ENCODE measurements at regions not wholly inside any gene's neighbourhood (a gene's known extent, or its start where the extent isn't known, plus 50 kb on each side); places are given as distances from the start of the nearest gene placed in this dataset.

DNA sequence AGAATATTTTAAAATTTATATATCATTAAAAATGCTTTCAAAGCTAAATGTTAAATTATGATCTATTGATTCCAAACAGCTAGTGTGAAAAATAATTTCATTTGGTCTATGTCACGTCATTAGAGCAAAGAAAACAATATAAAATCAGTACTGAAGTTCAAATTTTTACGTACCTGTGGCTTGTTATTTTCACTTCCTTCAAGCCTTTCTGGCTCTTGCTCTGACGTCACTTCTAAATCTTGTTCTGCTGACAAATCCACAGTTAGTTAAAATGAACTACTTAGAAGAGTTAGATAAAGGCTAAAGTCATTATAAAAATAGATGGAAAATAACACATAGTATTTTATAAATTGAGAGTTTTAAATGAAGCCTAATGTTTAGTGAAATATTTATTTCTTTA lies 147.7 kb upstream of the TUBA3C start:
- WGBS, 2 donors = 39 to 41% methylated on average over 3 of the region's 3 CpGs
- no peak overlapping the region for H3K4me3 ChIP-seq
- DNase-seq = no peak
- H3K9me3 ChIP-seq = no peaks in the 10 kb centered on the region
- H3K27ac ChIP-seq = no peak overlapping the region
- intact Hi-C loops (cut with DNase I) = no loop called here
- no peaks in the 10 kb centered on the region for H3K36me3 ChIP-seq (replicated peaks in 1 of 2; ENCODE audit: insufficient read depth in 1 of 2, low read depth in 2 of 2)
- H3K27me3 ChIP-seq = no peaks in the 10 kb centered on the region
- no peaks in the 10 kb centered on the region for H3K4me1 ChIP-seq
- ATAC-seq = no peak
- TF ChIP-seq POLR2A (IDR thresholded peaks at IDR 0.05) = no peak
- TF ChIP-seq, protein P1, sequence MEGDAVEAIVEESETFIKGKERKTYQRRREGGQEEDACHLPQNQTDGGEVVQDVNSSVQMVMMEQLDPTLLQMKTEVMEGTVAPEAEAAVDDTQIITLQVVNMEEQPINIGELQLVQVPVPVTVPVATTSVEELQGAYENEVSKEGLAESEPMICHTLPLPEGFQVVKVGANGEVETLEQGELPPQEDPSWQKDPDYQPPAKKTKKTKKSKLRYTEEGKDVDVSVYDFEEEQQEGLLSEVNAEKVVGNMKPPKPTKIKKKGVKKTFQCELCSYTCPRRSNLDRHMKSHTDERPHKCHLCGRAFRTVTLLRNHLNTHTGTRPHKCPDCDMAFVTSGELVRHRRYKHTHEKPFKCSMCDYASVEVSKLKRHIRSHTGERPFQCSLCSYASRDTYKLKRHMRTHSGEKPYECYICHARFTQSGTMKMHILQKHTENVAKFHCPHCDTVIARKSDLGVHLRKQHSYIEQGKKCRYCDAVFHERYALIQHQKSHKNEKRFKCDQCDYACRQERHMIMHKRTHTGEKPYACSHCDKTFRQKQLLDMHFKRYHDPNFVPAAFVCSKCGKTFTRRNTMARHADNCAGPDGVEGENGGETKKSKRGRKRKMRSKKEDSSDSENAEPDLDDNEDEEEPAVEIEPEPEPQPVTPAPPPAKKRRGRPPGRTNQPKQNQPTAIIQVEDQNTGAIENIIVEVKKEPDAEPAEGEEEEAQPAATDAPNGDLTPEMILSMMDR (IDR thresholded peaks at IDR 0.05) = no peak

DNA sequence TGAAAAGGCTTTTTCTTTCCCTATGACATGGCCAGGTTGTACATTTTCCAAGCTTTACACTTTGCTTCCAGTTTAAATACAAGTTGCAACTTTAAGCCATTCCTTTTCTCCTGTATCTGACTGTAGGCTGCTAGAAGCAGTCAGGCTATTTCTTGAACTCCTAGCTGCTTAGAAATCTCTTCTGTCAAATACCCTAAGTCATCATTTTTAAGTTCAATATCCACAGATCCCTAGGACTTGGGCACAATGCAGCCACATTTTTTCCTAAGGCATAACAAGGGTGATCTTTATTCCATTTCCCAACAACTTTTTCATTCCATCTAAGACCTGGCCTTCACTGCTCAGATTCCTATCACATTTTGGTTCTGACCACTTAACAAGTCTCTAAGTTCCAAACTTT lies 142.7 kb upstream of the TUBA3C start:
- intact Hi-C loops (cut with DNase I) = no loop called here
- H3K27me3 ChIP-seq = no peaks in the 10 kb centered on the region
- no peak overlapping the region for H3K4me3 ChIP-seq
- TF ChIP-seq POLR2A (IDR thresholded peaks at IDR 0.05) = no peak
- TF ChIP-seq, protein P1 (IDR thresholded peaks at IDR 0.05) = no peak
- no peaks in the 10 kb centered on the region for H3K36me3 ChIP-seq (replicated peaks in 1 of 2; ENCODE audit: insufficient read depth in 1 of 2, low read depth in 2 of 2)
- ATAC-seq = no peak
- no peaks in the 10 kb centered on the region for H3K9me3 ChIP-seq
- no peak overlapping the region for H3K27ac ChIP-seq
- no peaks in the 10 kb centered on the region for H3K4me1 ChIP-seq
- DNase-seq = no peak

DNA sequence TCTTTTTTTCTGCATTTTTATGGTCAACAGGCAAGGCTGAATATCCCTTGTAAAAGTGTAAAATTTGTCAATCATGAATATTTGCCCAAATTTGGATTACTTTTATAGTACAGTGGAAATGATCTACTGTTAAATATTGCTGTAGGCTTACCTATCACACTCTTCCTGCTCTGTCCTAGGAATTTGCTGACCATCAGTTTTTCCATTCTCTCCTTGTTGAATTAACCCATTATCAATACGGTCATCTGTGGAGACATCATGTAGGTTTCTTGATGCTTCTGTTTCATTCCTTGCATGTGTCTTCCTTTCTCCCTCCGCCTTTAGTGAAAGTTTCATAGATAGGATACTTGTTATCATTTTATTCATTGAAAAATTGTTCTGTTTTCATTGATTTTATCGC lies 139.6 kb upstream of the TUBA3C start:
- ATAC-seq = no peak
- H3K36me3 ChIP-seq (replicated peaks in 1 of 2; ENCODE audit: insufficient read depth in 1 of 2, low read depth in 2 of 2) = no peaks in the 10 kb centered on the region
- H3K27ac ChIP-seq = no peak overlapping the region
- no peaks in the 10 kb centered on the region for H3K9me3 ChIP-seq
- H3K4me1 ChIP-seq = no peaks in the 10 kb centered on the region
- H3K27me3 ChIP-seq = no peaks in the 10 kb centered on the region
- TF ChIP-seq POLR2A (IDR thresholded peaks at IDR 0.05) = no peak
- TF ChIP-seq, protein P1 (IDR thresholded peaks at IDR 0.05) = no peak
- intact Hi-C loops (cut with DNase I) = no loop called here
- 41 to 62% methylated on average over 3 of the region's 3 CpGs for WGBS, 2 donors
- no peak for DNase-seq
- no peak overlapping the region for H3K4me3 ChIP-seq

DNA sequence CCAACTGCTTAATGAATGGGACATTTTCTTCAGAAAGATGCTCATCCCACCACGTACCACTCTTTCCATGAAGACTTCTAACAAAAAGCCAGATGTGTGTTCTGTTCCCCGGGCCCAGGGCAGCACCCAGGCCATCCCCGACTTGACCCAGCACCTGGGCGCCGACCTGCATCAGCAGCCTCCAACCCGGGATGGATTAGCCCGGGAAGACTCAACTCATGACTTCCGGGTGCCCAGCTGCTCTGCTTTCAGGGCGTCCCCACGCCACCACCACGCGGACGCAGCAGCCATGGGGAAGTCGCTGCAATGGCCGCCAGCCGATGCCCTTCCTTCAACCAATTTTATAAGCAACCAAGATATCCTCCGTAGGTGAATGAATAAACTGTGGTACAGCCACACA lies 123.8 kb upstream of the TUBA3C start:
- ATAC-seq (no peak), DNase-seq (no peak)
- 62 to 76% methylated on average over 17 of the region's 17 CpGs for WGBS, 2 donors
- intact Hi-C loops (cut with DNase I) = no loop called here
- TF ChIP-seq, protein P1 (IDR thresholded peaks at IDR 0.05) = no peak
- TF ChIP-seq POLR2A (IDR thresholded peaks at IDR 0.05) = no peak
- H3K27me3 ChIP-seq = no peaks in the 10 kb centered on the region
- no peak overlapping the region for H3K4me3 ChIP-seq
- no peaks in the 10 kb centered on the region for H3K4me1 ChIP-seq
- no peak overlapping the region for H3K27ac ChIP-seq
- no peaks in the 10 kb centered on the region for H3K9me3 ChIP-seq
- no peaks in the 10 kb centered on the region for H3K36me3 ChIP-seq (replicated peaks in 1 of 2; ENCODE audit: insufficient read depth in 1 of 2, low read depth in 2 of 2)

DNA sequence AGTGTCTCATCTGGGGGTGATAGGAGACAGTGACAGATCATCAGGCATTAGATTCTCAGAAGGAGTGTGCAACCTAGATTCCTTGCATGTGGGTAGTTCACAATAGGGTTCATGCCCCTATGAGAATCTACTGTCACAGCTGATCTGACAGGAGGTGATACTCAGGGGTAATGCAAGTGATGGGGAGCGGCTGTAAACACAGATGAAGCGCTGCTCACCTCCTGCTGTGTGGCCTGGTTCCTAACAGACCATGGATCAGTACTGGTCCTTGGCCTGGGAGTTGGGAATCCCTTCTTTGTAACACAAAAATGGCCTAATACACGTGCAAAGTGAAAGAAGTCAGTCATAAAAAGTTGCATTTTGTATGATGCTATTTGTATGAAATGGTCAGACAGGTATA lies 107.6 kb upstream of the TUBA3C start:
- Histone ChIP-seq H3K4me3 (no peak overlapping the region), H3K27me3 (no peaks in the 10 kb centered on the region), H3K4me1 (no peaks in the 10 kb centered on the region), H3K9me3 (peaks cover 0 to 4% (median 0%) of the 10 kb centered on the region in 3 donors), H3K27ac (no peak overlapping the region), H3K36me3 (replicated peaks in 1 of 2; ENCODE audit: insufficient read depth in 1 of 2, low read depth in 2 of 2) (no peaks in the 10 kb centered on the region)
- TF ChIP-seq, protein P1 (IDR thresholded peaks at IDR 0.05) = no peak
- no peak for TF ChIP-seq POLR2A (IDR thresholded peaks at IDR 0.05)
- intact Hi-C loops (cut with DNase I) = no loop called here
- ATAC-seq (no peak), DNase-seq (no peak)
- 38 to 48% methylated on average over 3 of the region's 3 CpGs for WGBS, 2 donors
